BE2C (cell line): ENCODE measurements at regions not wholly inside any gene's neighbourhood (a gene's known extent, or its start where the extent isn't known, plus 50 kb on each side); places are given as distances from the start of the nearest gene placed in this dataset.

ENCODE experiments used
- DNase-seq: peaks from one replicate; pipeline ENCODE4 v3.0.0-alpha.2; 2020
- H3K27me3 ChIP-seq: fragments of 250-450 bp; sonication (Bioruptor Pico); 2 replicates; pipeline ENCODE4 v1.5.1; 2020; ENCODE audit warnings: mild to moderate bottlenecking
- H3K36me3 ChIP-seq: fragments of 250-450 bp; sonication (Bioruptor Pico); 2 replicates; pipeline ENCODE4 v1.5.1; 2020; ENCODE audit warnings: mild to moderate bottlenecking
- H3K4me1 ChIP-seq: fragments of 250-450 bp; sonication (Bioruptor Pico); 2 replicates; pipeline ENCODE4 v1.5.1; 2020
- H3K4me3 ChIP-seq: 2 replicates; pipeline ENCODE4 v1.5.1; 2011; ENCODE audit warnings: low read depth, low read length
- H3K9me3 ChIP-seq: fragments of 250-450 bp; sonication (Bioruptor Pico); 2 replicates; pipeline ENCODE4 v1.5.1; 2020
- CTCF ChIP-seq: IDR thresholded peaks from 2 replicates; pipeline ENCODE4 v1.5.1; 2012; ENCODE audit warnings: mild to moderate bottlenecking, low read depth, low read length

GRCh38 chr16:47884116-47884725 is 271.6 kb downstream of the ABCC12 start:
- Histone ChIP-seq H3K36me3 (no peaks in the 10 kb centered on the region), H3K4me3 (no peak overlapping the region), H3K4me1 (no peaks in the 10 kb centered on the region), H3K9me3 (no peaks in the 10 kb centered on the region), H3K27me3 (no peaks in the 10 kb centered on the region)
- DNase-seq: no peak
- TF ChIP-seq CTCF: no peak

GRCh38 chr16:47881574-47881973 is 274.2 kb downstream of the ABCC12 start:
- H3K4me3 ChIP-seq: no peak overlapping the region

GRCh38 chr16:47880653-47881052 is 275.1 kb downstream of the ABCC12 start:
- H3K36me3 ChIP-seq: no peaks in the 10 kb centered on the region
- DNase-seq: no peak
- no peaks in the 10 kb centered on the region for H3K4me1 ChIP-seq
- no peaks in the 10 kb centered on the region for H3K27me3 ChIP-seq
- TF ChIP-seq CTCF: no peak
- H3K4me3 ChIP-seq: no peak overlapping the region
- no peaks in the 10 kb centered on the region for H3K9me3 ChIP-seq

More at GRCh38 chr16:47881574-47881973, 274.2 kb downstream of the ABCC12 start:
- no peaks in the 10 kb centered on the region for H3K9me3 ChIP-seq
- no peak for TF ChIP-seq CTCF
- no peaks in the 10 kb centered on the region for H3K27me3 ChIP-seq
- DNase-seq: no peak
- no peaks in the 10 kb centered on the region for H3K4me1 ChIP-seq
- H3K36me3 ChIP-seq: no peaks in the 10 kb centered on the region

- TF ChIP-seq CTCF: no peak
- H3K27me3 ChIP-seq: no peaks in the 10 kb centered on the region
- no peak overlapping the region for H3K4me3 ChIP-seq
- DNase-seq: no peak
- no peaks in the 10 kb centered on the region for H3K9me3 ChIP-seq
- H3K36me3 ChIP-seq: no peaks in the 10 kb centered on the region
- no peaks in the 10 kb centered on the region for H3K4me1 ChIP-seq
These were observed 278.6 kb downstream of the ABCC12 start for GRCh38 chr16:47877166-47877565.

GRCh38 chr16:47876511-47876910 is 279.3 kb downstream of the ABCC12 start:
- no peak for TF ChIP-seq CTCF

GRCh38 chr16:47873434-47873833 is 282.4 kb downstream of the ABCC12 start:
- TF ChIP-seq CTCF: peak; percentile 38
- Histone ChIP-seq H3K4me1 (no peaks in the 10 kb centered on the region), H3K36me3 (no peaks in the 10 kb centered on the region), H3K27me3 (no peaks in the 10 kb centered on the region), H3K4me3 (no peak overlapping the region), H3K9me3 (no peaks in the 10 kb centered on the region)
- no peak for DNase-seq

More at GRCh38 chr16:47876511-47876910, 279.3 kb downstream of the ABCC12 start:
- H3K27me3 ChIP-seq: no peaks in the 10 kb centered on the region
- H3K36me3 ChIP-seq: no peaks in the 10 kb centered on the region
- no peak overlapping the region for H3K4me3 ChIP-seq
- no peak for DNase-seq
- no peaks in the 10 kb centered on the region for H3K9me3 ChIP-seq
- no peaks in the 10 kb centered on the region for H3K4me1 ChIP-seq
